Stimulated activated CD4-positive, alpha-beta T cell treated with anti-CD3 and anti-CD28 coated beads, Interleukin-2, amount 100 ng/mL, for 24 hours (primary cell): ENCODE measurements at regions not wholly inside any gene's neighbourhood (a gene's known extent, or its start where the extent isn't known, plus 50 kb on each side); places are given as distances from the start of the nearest gene placed in this dataset.
"Not testable (repeated sequence)": the region's sequence is repeated elsewhere in the genome, so short reads cannot be mapped to it uniquely, and the experiment has no call there.

Experiments
- DNase-seq, 2 donors: peaks; one replicate each; pipeline ENCODE4 v3.0.0-alpha.2; 2020

DNA sequence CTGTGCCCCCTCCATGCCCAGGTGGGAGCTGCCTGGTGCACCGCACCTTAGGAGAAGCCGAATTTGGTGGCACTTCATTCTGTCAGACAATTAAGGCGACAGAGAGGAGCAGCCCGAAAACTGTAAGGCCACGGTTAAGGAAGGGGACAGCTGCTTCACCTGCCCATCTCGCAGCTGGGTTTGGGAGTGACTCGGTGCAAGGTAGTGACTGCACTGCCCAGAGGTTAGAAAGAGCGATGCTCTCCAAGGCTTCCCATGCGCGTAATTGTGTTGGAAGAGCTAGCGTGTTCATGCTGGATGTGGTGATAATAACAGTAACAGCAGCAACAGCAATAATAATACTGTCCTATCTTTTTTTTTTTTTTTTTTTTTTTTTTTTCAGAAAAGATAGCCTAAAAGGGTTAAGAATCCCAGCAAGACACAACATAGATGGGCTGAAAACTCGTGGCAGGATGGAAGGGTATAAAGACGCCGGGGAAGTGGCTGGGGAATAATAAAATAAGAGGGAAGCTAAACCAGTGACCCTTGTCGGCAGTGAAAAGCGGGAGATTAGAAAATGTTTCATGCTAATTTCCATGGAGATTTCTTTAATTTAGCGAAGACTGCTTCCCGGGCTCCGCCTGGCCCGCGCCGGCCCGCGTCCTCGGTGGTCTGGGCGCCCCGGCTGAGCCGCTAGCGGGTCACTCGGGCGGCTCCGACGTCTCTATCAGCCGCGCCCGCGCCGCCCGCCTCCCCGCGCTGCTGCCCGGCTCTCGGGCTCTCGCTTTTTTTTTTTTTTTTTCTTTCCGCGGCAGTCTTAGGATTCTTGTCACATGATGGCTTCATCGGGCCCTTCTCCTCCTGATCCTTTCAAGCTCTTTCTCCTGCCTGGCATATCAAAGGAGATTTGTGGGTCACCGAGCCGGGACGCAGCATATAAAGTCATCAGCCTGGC, 617.1 kb downstream of the NR2F2 start:
- no peak for DNase-seq

DNA sequence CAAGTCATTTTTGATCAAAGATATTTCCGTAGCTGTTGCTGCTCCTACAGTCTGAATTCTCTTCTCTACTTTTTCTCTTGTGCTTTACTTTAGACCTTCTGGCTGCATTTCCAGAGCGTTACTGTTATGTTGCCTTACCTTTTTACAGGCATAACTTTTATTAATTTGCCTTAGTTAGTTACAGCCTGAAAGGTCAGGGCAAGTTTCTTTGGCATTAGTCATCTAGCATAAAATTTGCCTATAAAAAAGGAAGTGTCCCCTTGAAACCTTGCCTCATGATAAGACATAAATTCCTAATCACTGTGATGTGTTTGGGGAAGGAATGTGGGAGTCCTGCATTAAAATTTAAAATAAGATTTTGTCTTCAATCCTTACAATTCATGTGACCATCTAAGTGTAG, 618.5 kb downstream of the NR2F2 start:
- no peak for DNase-seq

DNA sequence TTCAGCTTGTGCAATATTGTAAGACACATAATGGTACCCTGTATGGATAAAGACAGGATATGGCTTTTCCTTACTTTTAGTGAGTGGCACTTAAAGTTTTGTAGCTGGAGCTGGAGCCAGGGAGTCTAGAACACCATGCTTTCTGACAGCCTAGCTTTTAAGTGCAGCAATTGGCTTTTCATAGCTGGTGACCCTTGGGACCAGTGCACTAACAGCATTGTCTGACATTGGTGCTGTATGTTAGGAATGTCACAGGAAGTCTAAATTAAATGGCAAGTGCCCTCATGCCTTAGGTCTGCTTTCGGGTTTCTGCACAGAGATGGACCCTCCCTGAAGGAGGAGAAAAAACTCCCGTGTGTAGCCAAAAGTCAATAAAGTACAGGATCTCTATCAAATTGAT, 628.2 kb downstream of the NR2F2 start:
- no peak for DNase-seq

DNA sequence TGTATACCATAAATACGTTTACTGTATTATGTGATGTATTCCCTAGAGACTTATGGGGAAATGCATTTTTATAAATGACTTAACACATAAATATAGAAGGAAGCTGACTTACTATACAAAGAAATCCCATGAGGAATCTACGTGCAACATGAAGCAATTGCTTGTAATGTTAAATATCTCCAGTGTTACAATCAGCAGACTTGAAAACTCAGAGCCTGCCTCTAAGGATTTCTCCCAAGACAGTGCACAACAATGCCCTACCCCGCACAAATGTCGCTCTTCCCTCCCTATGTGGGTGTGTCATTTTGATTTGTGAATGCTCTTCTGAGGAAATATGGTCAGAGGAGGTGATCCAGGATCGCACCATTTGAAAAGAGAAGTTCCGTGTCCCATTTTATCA, 629.0 kb downstream of the NR2F2 start:
- no peak for DNase-seq

DNA sequence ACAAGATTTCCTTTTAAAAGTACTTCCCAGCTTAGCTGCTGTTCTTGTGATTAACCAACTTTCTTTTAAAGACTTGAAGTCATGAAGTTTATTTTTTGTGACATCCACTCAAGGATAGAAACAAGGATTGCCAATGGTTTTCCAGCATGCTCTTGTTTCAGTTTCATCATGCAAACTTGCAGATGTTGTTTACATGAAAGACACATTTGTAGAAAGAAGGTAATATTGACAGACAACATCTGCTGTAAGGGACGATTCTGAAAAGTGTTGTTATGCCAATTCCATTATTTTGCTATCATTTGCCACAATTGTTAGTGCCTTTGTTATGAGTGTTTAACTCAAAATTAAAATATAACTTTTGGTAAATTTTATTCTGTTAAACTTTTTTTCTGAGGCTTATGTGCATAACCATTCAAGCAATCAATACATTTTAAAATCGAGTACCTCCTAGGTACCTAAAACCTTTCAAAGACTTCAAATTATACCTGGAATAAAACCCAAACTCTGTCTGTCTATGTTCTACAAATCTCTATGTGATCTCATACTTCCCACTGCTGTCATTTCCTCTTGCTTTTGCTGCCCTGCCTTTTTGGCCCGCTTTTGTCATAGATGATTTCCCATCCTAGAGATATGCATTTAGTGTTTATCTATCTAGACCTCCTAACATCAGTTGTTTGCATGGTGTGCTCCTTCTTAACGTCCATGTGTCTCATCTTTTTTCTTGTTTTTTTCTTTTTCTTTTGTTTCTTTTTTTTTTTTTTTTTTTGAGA, 630.4 kb downstream of the NR2F2 start:
- no peak for DNase-seq

DNA sequence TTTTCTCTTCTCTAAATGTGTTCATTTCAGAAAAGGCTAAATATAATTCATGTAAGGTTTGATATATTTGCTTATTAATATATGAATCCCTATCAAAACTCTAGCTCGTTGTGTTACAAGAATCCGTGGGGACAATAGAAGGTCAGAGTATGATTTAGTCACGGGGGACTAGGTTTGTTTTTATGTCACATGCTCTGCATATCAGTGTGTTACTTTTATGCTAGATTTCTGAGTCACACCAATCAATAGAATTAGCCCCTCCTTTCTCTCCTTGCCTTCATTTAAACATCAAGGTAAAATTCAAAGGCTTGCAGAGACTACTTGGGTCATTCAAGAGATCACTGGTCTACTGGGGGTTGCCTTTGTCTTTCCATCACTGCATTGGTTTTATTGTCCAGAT, 636.1 kb downstream of the NR2F2 start:
- DNase-seq: no peak

DNA sequence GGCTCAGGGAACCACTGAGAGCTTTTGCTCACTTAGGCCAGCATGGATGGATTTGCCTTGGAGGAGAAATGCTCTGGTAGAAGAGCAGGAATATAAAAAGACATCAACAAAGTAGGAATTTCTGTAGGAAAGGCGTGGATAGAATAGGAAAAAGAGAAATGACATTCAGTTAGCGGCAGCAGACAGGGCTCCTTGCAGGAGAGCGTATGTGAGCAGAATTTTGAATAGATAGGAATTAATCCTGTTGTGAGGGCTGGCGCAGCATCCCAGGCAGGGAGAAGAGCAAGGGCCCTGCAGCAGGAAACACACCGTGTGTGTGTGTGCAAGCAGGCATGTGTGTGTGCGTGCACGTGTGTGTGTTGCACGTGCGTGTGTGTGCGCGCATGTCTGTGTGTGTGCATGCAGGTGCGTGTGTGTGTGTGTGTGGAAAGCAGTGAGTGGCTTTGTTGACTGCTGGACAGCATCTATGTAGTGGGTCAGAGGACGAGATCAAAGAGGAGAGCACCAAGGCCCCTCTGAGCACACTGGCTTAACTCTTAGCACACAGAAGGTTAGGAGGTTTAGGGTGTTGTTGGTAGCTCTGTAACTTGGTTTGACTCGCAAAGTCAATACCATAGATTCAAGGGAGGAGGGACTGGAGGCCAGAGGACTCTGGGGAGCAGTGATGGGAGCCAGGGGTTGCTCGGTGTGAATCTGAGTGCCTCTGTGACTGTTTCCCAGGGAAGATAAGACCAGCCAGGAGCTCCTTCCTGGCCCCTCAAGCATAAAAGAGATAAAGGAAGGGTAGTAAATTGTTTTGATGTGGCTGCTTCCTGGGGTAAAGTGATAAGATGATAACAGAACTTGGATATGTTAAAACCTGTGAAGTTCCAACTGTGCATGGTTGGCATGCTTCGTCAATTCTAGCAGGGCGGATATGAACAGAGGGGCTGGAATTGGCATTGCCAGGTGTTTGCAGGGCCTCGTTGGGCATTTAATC, 639.5 kb downstream of the NR2F2 start:
- DNase-seq: no peak

DNA sequence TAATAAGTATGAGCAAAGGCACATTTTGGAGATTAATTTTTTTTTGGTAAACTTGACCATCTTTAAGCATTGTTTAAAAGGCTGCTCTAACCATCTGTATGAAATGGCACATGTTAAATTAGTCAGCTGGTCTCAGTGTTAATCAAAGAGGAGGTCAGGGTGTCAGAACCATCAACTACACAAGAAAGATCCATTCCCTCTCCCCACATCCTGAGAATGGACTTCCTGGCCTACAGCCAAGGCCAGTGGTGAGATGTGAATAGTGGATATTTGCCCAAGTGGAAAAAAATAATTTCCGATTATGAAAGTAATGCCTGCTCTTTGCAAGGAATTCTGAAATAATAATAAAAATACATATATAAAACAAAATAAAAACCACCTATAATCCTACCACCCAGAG, 641.7 kb downstream of the NR2F2 start:
- DNase-seq: no peak

DNA sequence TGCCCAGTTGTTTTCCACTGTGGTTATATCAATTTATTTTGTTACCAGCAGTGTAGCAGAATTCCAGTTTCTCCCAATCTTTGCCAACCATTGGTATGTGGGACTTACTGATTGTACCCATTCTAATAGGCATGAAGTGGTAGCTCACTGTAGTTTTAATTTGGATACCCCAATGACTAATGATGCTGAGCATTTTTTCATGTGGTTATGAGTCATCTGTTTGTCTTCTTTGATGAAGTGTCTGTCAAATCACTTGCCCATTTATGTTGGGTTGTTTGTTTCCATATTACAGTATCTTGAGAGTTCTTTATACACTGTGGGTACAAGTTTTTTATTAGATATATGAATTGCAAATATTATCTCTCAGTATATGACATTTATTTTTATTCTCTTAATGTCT, 644.3 kb downstream of the NR2F2 start:
- no peak for DNase-seq

DNA sequence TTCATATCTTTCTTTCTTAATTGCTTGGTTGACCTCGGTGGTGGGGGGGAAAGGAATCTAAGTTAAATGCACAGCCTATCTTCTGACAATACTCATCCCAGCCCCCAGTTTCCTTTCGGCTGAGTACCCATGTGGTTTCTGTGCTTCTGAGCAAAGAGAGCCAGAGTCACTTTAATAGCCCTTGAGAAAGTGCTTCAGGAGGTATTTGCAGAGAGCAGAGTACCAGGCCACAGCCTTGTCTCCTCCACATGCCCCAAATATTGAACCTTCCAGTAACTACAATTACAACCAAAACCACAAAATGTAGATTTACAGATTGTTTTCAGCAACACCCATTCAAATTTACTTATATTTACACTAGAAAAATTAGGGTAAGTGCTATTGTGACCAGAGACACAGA, 647.4 kb downstream of the NR2F2 start:
- no peak for DNase-seq

DNA sequence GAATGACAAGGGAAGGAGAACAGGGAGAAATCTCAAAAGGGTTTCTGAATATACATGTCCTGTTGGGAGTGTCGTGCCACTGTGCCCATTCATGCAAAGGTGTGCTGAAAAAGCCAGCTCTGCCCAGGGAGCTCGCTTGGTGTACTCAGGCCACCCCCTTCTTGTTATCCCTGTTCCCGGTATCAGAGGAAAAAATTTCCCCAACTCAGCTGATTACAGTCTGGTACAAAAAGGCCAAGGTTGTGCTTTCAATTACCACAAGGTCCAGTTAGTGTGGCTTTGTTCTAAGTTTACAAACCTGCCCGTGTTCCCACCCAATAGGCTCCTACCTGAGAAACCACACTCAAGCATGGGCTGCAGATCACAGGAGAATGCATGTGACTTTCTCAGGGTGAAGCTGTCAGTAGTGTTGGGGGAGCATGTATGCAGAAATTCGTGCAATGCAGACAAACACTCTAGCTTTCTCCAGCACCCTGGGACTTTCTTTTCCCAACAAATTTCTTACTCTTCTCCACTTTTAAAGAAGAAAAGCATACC, 648.5 kb downstream of the NR2F2 start:
- no peak for DNase-seq

DNA sequence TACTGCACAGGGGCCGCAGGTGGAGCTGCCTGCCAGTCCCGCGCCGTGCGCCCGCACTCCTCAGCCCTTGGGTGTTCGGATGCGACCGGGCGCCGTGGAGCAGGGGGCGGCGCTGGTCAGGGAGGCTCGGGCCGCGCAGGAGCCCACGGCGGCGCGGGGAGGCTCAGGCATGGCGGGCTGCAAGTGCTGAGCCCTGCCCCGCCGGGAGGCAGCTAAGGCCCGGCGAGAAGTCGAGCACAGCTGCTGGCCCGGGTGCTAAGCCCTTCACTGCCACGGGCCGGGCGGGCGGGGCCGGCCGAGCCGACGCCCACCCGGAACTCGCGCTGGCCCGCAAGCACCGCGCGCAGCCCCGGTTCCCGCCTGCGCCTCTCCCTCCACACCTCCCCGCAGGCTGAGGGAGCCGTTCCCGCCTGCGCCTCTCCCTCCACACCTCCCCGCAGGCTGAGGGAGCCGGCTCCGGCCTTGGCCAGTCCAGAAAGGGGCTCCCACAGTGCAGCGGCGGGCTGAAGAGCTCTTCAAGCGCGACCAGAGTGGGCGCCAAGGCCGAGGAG, 653.7 kb downstream of the NR2F2 start:
- DNase-seq: not testable (repeated sequence)

DNA sequence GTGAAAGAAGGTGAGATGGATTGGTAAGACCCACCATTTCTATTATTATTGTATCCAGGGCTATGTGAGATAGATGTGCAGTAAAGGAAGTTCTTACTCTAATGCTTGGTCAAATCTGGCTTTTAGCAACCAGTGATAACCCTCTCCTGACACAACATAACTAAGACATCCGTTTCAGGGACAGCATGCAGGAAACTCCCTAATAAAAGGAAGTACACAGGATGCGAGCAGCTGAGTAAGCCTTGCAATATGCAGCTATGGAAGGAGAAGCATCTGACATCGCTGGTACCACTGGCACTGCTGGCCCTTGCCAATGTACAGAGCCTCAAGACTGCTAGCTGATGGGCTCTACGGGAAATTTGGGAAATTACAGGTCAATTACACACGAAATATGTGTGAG, 662.3 kb downstream of the NR2F2 start:
- DNase-seq: no peak

DNA sequence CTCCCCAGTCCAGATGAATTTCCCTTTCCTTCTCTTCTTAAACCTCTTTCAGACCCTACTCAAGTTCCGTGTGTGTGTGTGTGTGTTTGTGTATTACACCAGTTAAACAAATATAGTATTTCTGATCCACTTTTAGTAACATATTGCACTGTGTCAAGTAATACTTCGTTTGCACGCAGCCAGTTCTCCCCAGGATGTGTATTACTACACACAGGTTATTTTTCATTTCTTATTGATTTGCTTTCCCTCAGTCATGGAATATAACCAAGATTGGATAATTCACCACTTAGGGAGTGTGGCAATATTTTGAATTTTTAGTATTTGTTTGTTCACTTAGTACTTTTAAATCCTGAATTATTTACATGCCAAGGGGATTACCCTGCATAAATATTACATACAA, 667.0 kb downstream of the NR2F2 start:
- DNase-seq: no peak

DNA sequence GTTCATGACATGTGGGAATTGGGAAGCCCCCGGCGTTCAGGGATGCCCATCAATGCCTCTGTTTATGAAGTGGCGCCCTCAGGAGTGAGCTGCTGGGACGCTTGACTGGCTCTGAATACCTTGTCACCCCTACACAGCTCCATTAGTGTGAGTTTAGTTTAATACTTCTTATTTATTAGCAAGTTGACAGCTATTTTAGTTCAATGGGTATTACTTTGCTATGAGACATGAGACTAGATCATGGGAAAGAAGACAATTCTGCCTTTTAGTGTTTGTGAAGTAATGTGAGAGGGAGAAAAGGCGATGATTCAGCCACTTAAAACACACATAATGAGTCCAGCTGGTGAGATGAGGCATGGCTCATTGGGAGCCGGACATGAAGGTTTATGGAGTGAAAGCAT, 678.5 kb downstream of the NR2F2 start:
- DNase-seq: no peak

DNA sequence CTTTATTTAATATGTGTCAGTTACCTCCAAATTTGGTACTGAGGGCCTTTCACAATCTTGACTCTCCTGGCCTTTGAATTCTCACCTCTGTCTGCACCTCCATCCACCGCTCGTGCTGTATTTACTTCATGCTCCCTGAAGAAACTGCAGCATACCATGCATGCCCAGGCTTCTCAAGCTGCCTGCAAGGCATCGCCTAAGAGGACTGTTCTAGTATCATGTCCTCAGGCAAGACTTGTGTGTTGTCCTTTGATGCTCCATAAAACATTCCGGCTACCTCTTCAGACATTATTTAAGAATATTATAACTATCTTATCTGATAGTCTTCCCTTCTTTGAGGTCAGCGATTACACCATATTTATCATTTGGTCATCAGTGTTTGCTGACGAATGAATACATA, 682.5 kb downstream of the NR2F2 start:
- DNase-seq: no peak

DNA sequence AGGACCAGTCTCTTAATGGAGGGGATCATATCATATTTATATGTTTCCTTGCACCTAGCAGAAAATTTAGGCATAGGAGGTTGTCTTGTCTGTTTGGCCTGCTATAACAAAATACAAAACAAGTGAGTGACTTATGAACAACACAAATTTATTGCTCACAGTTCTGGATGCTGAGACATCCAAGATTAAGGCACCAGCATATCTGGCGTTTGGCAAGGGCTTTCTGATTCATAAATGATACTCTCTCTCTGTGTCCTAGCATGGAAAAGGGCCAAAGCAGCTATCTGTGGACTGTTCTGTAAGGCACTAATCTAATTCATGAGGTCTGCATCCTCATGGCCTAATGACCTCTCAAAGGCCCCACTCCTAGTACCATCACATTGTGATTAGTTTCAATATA, 683.0 kb downstream of the NR2F2 start:
- no peak for DNase-seq

DNA sequence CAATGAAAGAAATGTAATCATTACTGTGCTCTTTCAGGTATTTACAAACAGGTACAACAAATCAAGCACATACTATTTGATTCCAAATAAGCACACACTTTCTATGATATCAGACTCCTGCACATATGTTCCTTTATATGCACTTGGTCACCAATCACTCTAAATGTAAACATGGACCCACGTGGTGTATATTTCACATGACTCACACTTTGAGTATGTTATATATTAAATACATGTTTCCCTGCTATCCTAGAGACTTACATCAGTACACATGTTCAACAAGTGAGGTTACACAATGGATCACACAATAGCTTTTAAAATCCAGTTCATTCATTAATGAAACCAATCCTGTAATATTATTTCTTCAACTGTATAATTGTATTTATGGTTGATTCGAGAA, 683.5 kb downstream of the NR2F2 start:
- DNase-seq: no peak

DNA sequence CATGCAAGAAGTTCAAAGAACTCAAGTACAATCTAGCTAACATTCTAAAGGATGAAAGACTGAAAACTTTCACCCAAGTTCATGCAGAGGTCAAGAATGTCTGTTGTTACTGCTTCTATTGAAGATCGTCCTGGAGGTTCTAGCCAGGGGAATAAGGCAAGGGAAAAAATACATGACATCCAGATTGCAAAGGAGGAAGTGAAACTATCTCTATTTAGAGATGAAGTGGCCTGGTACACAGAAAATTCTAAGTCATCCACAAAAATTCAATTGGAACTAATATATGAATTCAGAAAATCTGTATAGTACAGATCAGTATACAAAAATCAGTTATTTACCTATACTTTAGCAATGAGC, 693.0 kb downstream of the NR2F2 start:
- DNase-seq: no peak

DNA sequence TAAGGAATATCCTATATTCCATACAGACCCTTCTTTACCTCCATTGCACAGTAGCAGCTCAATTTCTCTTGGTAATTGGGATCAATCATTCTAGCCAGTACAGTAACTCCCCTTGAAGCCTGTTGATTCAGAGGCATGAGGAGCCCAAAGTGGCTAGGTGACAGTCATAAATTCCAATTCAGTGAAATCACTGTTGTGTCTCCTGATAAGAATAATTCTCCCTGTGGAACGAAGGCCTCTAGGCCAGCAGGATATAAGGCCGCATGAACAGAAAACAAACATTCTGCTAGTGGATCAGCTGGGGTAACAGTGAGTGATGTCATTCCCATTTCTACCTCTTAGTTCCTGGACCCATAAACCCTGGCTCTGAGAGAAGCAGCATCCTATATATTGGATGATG, 696.3 kb downstream of the NR2F2 start:
- no peak for DNase-seq

DNA sequence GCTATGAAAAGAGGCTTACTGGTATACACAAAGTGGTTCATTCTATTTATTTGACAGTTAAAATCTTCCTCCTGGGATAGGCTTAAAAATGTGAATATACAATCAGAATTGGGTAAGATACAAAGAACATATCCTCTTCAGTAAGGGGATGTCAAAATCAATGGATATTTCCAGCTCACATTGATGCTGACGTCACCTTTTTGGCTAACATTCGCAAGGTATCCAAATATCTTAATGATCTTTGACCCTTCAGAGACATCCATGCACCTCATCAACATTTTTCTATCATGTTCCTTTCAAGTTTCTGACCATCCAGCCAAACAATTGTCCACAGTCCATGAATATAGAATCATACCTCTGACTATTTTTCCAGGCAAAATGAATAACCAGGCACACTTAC, 697.3 kb downstream of the NR2F2 start:
- DNase-seq: no peak

DNA sequence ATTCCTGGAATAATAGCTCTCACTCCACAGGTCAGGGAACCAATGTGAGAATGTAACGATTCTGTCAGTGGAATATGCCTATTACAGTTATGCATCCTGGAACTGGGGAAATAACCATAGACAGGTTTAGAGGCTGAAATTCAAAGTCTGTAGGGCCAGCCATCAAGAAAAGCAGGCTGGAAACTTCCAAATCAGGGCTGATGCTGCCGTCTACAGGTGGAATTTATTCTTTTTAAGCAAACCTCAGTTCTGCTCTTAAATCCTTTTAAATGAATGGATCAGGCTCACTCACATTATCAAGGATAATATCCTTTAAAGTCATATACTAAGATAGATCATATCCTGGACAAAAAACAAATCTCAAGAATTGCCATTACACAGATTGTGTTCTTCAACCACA, 699.8 kb downstream of the NR2F2 start:
- no peak for DNase-seq

DNA sequence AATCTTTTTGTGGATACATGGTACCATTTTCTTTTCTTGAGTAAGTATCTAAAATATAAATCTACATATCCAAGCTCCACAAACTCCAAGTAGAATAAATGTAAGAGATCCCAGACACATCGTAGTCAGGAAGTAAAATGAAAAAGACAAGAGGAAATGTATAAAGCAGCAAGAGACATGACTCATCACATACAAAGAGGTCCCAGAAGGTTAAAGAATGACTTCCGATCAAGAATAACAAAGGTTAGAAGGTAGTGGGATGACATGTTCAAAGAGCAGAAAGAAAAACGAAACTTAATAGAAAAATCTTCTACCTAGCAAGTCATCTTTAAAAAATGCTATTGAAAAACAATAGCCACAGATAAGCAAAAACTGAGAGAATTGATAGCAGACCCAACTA, 705.8 kb downstream of the NR2F2 start:
- DNase-seq: no peak
